ENCODE measurements at regions not wholly inside any gene's neighbourhood (a gene's known extent, or its start where the extent isn't known, plus 50 kb on each side); places are given as distances from the start of the nearest gene placed in this dataset.

- H3K9me3 Mint-ChIP-seq (ENCODE audit: low read depth, unreplicated experiment) = peaks cover 6% of the 10 kb centered on the region
- intact Hi-C loops (cut with micrococcal nuclease; ENCODE audit: unreplicated experiment) = no loop called here
- no peak for TF ChIP-seq CTCF (IDR thresholded peaks at IDR 0.05; ENCODE audit: unreplicated experiment)
- H3K27me3 Mint-ChIP-seq (ENCODE audit: unreplicated experiment) = no peaks in the 10 kb centered on the region
- no peaks in the 10 kb centered on the region for H3K4me1 Mint-ChIP-seq (ENCODE audit: low read depth, unreplicated experiment)
- no peak overlapping the region for H3K27ac Mint-ChIP-seq (ENCODE audit: unreplicated experiment)
- BruUV-seq (replicated peaks) = no TSS peak
- DNase-seq = no peak
- H3K4me3 Mint-ChIP-seq (ENCODE audit: low read depth, unreplicated experiment) = no peak overlapping the region
- CTCF ChIA-PET = no interaction called here
- no peaks in the 10 kb centered on the region for H3K36me3 Mint-ChIP-seq (ENCODE audit: insufficient read depth, unreplicated experiment)
These were observed 394.6 kb downstream of the GABRB3 start for GRCh38 chr15:26378304-26378703.

- Mint-ChIP-seq H3K4me3 (ENCODE audit: low read depth, unreplicated experiment) (no peak overlapping the region), H3K27me3 (ENCODE audit: unreplicated experiment) (no peaks in the 10 kb centered on the region), H3K36me3 (ENCODE audit: insufficient read depth, unreplicated experiment) (no peaks in the 10 kb centered on the region), H3K4me1 (ENCODE audit: low read depth, unreplicated experiment) (no peaks in the 10 kb centered on the region), H3K9me3 (ENCODE audit: low read depth, unreplicated experiment) (peaks cover 6% of the 10 kb centered on the region), H3K27ac (ENCODE audit: unreplicated experiment) (no peak overlapping the region)
- no peak for TF ChIP-seq CTCF (IDR thresholded peaks at IDR 0.05; ENCODE audit: unreplicated experiment)
- intact Hi-C loops (cut with micrococcal nuclease; ENCODE audit: unreplicated experiment) = no loop called here
- DNase-seq = no peak
- CTCF ChIA-PET = no interaction called here
- no TSS peak for BruUV-seq (replicated peaks)
These were observed 396.6 kb downstream of the GABRB3 start for GRCh38 chr15:26376243-26376642.

GRCh38 chr15:26374806-26375205 is 398.1 kb downstream of the GABRB3 start:
- CTCF ChIA-PET = no interaction called here
- Mint-ChIP-seq H3K4me3 (ENCODE audit: low read depth, unreplicated experiment) (no peak overlapping the region), H3K27ac (ENCODE audit: unreplicated experiment) (no peak overlapping the region), H3K36me3 (ENCODE audit: insufficient read depth, unreplicated experiment) (no peaks in the 10 kb centered on the region), H3K27me3 (ENCODE audit: unreplicated experiment) (no peaks in the 10 kb centered on the region), H3K9me3 (ENCODE audit: low read depth, unreplicated experiment) (peaks cover 10% of the 10 kb centered on the region), H3K4me1 (ENCODE audit: low read depth, unreplicated experiment) (no peaks in the 10 kb centered on the region)
- no TSS peak for BruUV-seq (replicated peaks)
- no peak for DNase-seq
- no peak for TF ChIP-seq CTCF (IDR thresholded peaks at IDR 0.05; ENCODE audit: unreplicated experiment)
- intact Hi-C loops (cut with micrococcal nuclease; ENCODE audit: unreplicated experiment) = no loop called here

GRCh38 chr15:26372706-26373105 is 400.2 kb downstream of the GABRB3 start:
- CTCF ChIA-PET = no interaction called here
- Mint-ChIP-seq H3K27ac (ENCODE audit: unreplicated experiment) (no peak overlapping the region), H3K36me3 (ENCODE audit: insufficient read depth, unreplicated experiment) (no peaks in the 10 kb centered on the region), H3K9me3 (ENCODE audit: low read depth, unreplicated experiment) (peaks cover 4% of the 10 kb centered on the region), H3K27me3 (ENCODE audit: unreplicated experiment) (no peaks in the 10 kb centered on the region), H3K4me1 (ENCODE audit: low read depth, unreplicated experiment) (no peaks in the 10 kb centered on the region), H3K4me3 (ENCODE audit: low read depth, unreplicated experiment) (no peak overlapping the region)
- no peak for TF ChIP-seq CTCF (IDR thresholded peaks at IDR 0.05; ENCODE audit: unreplicated experiment)
- intact Hi-C loops (cut with micrococcal nuclease; ENCODE audit: unreplicated experiment) = no loop called here
- no peak for DNase-seq
- BruUV-seq (replicated peaks) = no TSS peak

GRCh38 chr15:26365077-26365476 is 407.8 kb downstream of the GABRB3 start:
- TF ChIP-seq CTCF (IDR thresholded peaks at IDR 0.05; ENCODE audit: unreplicated experiment) = no peak
- DNase-seq = no peak
- no peak overlapping the region for H3K4me3 Mint-ChIP-seq (ENCODE audit: low read depth, unreplicated experiment)
- H3K27ac Mint-ChIP-seq (ENCODE audit: unreplicated experiment) = no peak overlapping the region
- CTCF ChIA-PET = no interaction called here
- no peaks in the 10 kb centered on the region for H3K4me1 Mint-ChIP-seq (ENCODE audit: low read depth, unreplicated experiment)
- intact Hi-C loops (cut with micrococcal nuclease; ENCODE audit: unreplicated experiment) = no loop called here
- no TSS peak for BruUV-seq (replicated peaks)
- H3K27me3 Mint-ChIP-seq (ENCODE audit: unreplicated experiment) = no peaks in the 10 kb centered on the region
- peaks cover 11% of the 10 kb centered on the region for H3K9me3 Mint-ChIP-seq (ENCODE audit: low read depth, unreplicated experiment)
- H3K36me3 Mint-ChIP-seq (ENCODE audit: insufficient read depth, unreplicated experiment) = peaks cover 4% of the 10 kb centered on the region

Data from Calu3 (cell line).